ENCODE measurements at regions not wholly inside any gene's neighbourhood (a gene's known extent, or its start where the extent isn't known, plus 50 kb on each side); places are given as distances from the start of the nearest gene placed in this dataset.

- TF ChIP-seq, protein P1, sequence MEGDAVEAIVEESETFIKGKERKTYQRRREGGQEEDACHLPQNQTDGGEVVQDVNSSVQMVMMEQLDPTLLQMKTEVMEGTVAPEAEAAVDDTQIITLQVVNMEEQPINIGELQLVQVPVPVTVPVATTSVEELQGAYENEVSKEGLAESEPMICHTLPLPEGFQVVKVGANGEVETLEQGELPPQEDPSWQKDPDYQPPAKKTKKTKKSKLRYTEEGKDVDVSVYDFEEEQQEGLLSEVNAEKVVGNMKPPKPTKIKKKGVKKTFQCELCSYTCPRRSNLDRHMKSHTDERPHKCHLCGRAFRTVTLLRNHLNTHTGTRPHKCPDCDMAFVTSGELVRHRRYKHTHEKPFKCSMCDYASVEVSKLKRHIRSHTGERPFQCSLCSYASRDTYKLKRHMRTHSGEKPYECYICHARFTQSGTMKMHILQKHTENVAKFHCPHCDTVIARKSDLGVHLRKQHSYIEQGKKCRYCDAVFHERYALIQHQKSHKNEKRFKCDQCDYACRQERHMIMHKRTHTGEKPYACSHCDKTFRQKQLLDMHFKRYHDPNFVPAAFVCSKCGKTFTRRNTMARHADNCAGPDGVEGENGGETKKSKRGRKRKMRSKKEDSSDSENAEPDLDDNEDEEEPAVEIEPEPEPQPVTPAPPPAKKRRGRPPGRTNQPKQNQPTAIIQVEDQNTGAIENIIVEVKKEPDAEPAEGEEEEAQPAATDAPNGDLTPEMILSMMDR (IDR thresholded peaks at IDR 0.05) = no peak
Observed at GRCh38 chr4:138910914-138911336, 104.7 kb upstream of the NOCT start.

- TF ChIP-seq, protein P1 (IDR thresholded peaks at IDR 0.05) = no peak
Observed at GRCh38 chr4:138910195-138910913, 105.2 kb upstream of the NOCT start.

DNA sequence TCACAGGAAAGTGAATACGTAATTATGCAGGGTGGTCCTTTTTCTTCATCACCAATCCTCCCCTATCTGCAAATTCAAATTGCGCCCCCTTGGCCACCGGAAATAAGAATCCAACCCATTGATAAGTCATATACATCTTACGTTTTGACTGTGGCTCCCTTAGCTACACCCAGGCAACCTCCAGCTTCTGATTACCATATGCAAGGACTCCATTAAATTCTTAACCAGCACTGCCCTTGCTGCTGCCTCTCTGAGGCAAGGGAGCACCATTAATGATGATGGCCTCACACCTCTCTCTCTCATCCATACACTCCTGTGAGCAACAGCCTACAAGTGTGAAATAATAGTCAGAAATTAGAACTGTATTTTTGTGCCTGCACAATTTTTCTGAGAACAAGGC lies 106.0 kb upstream of the NOCT start:
- TF ChIP-seq, protein P1 (IDR thresholded peaks at IDR 0.05) = no peak

- TF ChIP-seq, protein P1 (IDR thresholded peaks at IDR 0.05) = no peak
Observed at GRCh38 chr4:138908134-138908533, 107.4 kb upstream of the NOCT start.

GRCh38 chr4:138907174-138907573 lies 108.4 kb upstream of the NOCT start:
- TF ChIP-seq, protein P1 (IDR thresholded peaks at IDR 0.05) = no peak

GRCh38 chr4:138904793-138905192 lies 110.8 kb upstream of the NOCT start:
- TF ChIP-seq, protein P1 (IDR thresholded peaks at IDR 0.05) = no peak

GRCh38 chr4:138903185-138903584 lies 112.4 kb upstream of the NOCT start:
- TF ChIP-seq, protein P1 (IDR thresholded peaks at IDR 0.05) = no peak

DNA sequence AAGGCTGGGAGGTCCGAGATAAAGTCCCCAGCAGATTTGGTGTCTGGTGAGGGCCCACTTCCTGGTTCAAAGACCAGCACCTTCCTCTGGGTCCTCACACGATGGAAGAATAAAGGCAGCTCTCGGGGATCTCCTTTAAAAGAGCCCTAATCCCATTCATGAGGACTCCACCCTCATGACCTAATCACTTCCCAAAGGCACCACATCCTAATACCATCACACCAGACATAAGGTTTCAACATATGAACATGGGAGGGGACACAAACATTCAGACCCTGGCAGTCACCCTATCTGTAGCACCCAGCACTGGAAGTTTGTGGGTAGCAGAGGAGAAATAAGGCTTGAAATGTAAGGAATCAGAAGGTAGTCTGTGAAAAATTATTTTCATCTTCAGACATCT lies 112.9 kb upstream of the NOCT start:
- TF ChIP-seq, protein P1 (IDR thresholded peaks at IDR 0.05) = no peak

All from LNCAP (cell line).